HL-60 (cell line): ENCODE measurements at regions not wholly inside any gene's neighbourhood (a gene's known extent, or its start where the extent isn't known, plus 50 kb on each side); places are given as distances from the start of the nearest gene placed in this dataset.
"Not testable (repeated sequence)": the region's sequence is repeated elsewhere in the genome, so short reads cannot be mapped to it uniquely, and the experiment has no call there.

Experiments
- GABPA ChIP-seq: IDR thresholded peaks from 2 replicates; pipeline ENCODE4 v1.6.1; 2012; ENCODE audit warnings: low read depth
- POLR2AphosphoS5 ChIP-seq: IDR thresholded peaks from 2 replicates; pipeline ENCODE4 v1.6.1; 2012; ENCODE audit warnings: low read depth
- SPI1 ChIP-seq: IDR thresholded peaks from 2 replicates; pipeline ENCODE4 v1.6.1; 2012; ENCODE audit warnings: low read depth, mild to moderate bottlenecking, borderline replicate concordance
- TF ChIP-seq, protein P1 (sequence below): IDR thresholded peaks from one replicate; pipeline ENCODE4 v1.5.1; 2011; ENCODE audit warnings: low read length, control low read depth, inconsistent platforms; ENCODE audit not compliant: insufficient read depth
- TF ChIP-seq, protein P2 (sequence below): IDR thresholded peaks from 2 replicates; pipeline ENCODE4 v1.6.1; 2012; ENCODE audit warnings: low read depth; ENCODE audit not compliant: insufficient replicate concordance

DNA sequence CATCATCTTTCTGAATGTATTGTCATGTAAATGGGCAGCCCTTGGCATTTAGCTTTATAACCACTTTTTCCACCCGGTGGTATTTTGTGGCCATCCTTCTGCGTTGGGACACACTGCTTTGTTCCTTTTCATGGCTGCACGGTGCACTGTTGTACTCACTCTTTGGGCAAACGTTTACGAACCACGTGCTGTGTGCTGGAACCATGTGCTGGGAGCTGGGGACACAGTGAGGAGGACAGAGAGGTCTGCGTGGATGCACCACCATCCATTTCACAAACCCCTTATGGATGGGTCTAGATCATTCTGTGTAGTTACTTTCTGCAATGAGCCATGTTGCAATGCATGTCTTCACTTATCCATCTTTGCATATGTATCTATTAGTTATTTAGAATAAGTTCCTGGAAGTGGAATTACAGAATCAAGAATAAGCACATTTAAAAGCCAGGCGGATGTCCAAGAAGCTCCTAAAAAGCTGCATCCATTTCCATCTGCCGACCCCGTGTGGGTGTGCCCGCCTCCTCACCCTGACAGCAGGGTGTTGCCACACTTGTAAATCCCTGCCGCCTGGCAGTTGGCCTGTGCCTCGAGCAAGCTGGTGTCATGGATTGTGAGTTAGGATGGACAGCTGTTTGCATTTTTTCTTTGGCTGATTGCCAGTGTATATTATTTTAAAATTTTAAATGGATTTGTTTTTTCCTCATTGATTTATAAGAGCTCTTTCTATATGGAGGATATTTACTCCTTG is 183.8 kb downstream of the LAT start:
- not testable (repeated sequence) for TF ChIP-seq GABPA, POLR2AphosphoS5, SPI1
- TF ChIP-seq, protein P1, sequence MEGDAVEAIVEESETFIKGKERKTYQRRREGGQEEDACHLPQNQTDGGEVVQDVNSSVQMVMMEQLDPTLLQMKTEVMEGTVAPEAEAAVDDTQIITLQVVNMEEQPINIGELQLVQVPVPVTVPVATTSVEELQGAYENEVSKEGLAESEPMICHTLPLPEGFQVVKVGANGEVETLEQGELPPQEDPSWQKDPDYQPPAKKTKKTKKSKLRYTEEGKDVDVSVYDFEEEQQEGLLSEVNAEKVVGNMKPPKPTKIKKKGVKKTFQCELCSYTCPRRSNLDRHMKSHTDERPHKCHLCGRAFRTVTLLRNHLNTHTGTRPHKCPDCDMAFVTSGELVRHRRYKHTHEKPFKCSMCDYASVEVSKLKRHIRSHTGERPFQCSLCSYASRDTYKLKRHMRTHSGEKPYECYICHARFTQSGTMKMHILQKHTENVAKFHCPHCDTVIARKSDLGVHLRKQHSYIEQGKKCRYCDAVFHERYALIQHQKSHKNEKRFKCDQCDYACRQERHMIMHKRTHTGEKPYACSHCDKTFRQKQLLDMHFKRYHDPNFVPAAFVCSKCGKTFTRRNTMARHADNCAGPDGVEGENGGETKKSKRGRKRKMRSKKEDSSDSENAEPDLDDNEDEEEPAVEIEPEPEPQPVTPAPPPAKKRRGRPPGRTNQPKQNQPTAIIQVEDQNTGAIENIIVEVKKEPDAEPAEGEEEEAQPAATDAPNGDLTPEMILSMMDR = not testable (repeated sequence)
- TF ChIP-seq, protein P2, sequence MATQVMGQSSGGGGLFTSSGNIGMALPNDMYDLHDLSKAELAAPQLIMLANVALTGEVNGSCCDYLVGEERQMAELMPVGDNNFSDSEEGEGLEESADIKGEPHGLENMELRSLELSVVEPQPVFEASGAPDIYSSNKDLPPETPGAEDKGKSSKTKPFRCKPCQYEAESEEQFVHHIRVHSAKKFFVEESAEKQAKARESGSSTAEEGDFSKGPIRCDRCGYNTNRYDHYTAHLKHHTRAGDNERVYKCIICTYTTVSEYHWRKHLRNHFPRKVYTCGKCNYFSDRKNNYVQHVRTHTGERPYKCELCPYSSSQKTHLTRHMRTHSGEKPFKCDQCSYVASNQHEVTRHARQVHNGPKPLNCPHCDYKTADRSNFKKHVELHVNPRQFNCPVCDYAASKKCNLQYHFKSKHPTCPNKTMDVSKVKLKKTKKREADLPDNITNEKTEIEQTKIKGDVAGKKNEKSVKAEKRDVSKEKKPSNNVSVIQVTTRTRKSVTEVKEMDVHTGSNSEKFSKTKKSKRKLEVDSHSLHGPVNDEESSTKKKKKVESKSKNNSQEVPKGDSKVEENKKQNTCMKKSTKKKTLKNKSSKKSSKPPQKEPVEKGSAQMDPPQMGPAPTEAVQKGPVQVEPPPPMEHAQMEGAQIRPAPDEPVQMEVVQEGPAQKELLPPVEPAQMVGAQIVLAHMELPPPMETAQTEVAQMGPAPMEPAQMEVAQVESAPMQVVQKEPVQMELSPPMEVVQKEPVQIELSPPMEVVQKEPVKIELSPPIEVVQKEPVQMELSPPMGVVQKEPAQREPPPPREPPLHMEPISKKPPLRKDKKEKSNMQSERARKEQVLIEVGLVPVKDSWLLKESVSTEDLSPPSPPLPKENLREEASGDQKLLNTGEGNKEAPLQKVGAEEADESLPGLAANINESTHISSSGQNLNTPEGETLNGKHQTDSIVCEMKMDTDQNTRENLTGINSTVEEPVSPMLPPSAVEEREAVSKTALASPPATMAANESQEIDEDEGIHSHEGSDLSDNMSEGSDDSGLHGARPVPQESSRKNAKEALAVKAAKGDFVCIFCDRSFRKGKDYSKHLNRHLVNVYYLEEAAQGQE = not testable (repeated sequence)
